ENCODE measurements at regions not wholly inside any gene's neighbourhood (a gene's known extent, or its start where the extent isn't known, plus 50 kb on each side); places are given as distances from the start of the nearest gene placed in this dataset.

GRCh38 chr12:97167598-97167997, 260.5 kb downstream of the NEDD1 start:
- Histone ChIP-seq H3K27ac (ENCODE audit: low read depth, low read length) (no peak overlapping the region), H3K27me3 (ENCODE audit: control insufficient read depth, insufficient read depth, low read length, poor library complexity, severe bottlenecking) (no peaks in the 10 kb centered on the region), H3K4me1 (ENCODE audit: control insufficient read depth, insufficient read depth, low read length) (peaks cover 2% of the 10 kb centered on the region), H3K36me3 (ENCODE audit: control insufficient read depth, insufficient read depth, low read length) (no peaks in the 10 kb centered on the region), H3K9me3 (ENCODE audit: control insufficient read depth, low read length) (no peaks in the 10 kb centered on the region), H3K4me3 (ENCODE audit: low read length) (no peak overlapping the region), H3K9ac (ENCODE audit: extremely low read depth, low read length, poor library complexity, severe bottlenecking) (no peak overlapping the region)
- Mint-ChIP-seq H3K27me3 (ENCODE audit: insufficient read depth) (no peaks in the 10 kb centered on the region), H3K4me3 (no peak overlapping the region), H3K4me1 (no peaks in the 10 kb centered on the region), H3K36me3 (ENCODE audit: low read depth) (no peaks in the 10 kb centered on the region), H3K9me3 (no peaks in the 10 kb centered on the region), H3K27ac (no peak overlapping the region)
- no peak for DNase-seq
- 86 to 91% methylated on average over 3 to 4 of the region's 4 CpGs for WGBS, 2 experiments (ENCODE audit: insufficient coverage in 1 of 2, insufficient read length in 1 of 2)
- TF ChIP-seq CTCF (conservative IDR thresholded peaks at IDR 0.05) = no peak

DNA sequence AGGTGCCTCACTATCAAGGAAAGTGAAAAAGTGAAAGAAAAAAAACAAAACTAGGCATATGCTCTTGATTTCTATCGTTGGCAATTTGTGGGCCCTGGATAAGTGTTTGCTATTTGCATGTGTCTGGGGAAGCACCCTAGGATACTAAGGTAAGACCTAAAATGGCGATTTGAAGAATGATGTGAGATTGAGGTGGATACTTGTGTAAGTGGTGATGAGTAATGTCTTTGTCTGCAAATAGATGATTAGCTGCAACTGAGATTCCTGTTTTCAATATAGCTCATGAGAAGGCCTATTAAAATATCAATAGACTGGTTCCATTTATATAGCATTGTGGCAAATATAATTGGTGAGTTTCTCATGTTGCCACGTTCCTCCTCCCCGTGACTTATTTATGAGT, 261.7 kb downstream of the NEDD1 start:
- no peaks in the 10 kb centered on the region for H3K27me3 Mint-ChIP-seq (ENCODE audit: insufficient read depth)
- no peak overlapping the region for H3K27ac ChIP-seq (ENCODE audit: low read depth, low read length)
- H3K36me3 ChIP-seq (ENCODE audit: control insufficient read depth, insufficient read depth, low read length) = no peaks in the 10 kb centered on the region
- peaks cover 3% of the 10 kb centered on the region for H3K4me1 Mint-ChIP-seq
- no peak for DNase-seq
- H3K27me3 ChIP-seq (ENCODE audit: control insufficient read depth, insufficient read depth, low read length, poor library complexity, severe bottlenecking) = no peaks in the 10 kb centered on the region
- no peaks in the 10 kb centered on the region for H3K9me3 Mint-ChIP-seq
- H3K9me3 ChIP-seq (ENCODE audit: control insufficient read depth, low read length) = no peaks in the 10 kb centered on the region
- WGBS, 2 experiments (ENCODE audit: insufficient coverage in 1 of 2, insufficient read length in 1 of 2) = 86% methylated on average over 2 to 4 of the region's 4 CpGs
- H3K4me3 Mint-ChIP-seq = no peak overlapping the region
- H3K4me1 ChIP-seq (ENCODE audit: control insufficient read depth, insufficient read depth, low read length) = no peaks in the 10 kb centered on the region
- TF ChIP-seq CTCF (conservative IDR thresholded peaks at IDR 0.05) = no peak
- no peak overlapping the region for H3K4me3 ChIP-seq (ENCODE audit: low read length)
- H3K36me3 Mint-ChIP-seq (ENCODE audit: low read depth) = no peaks in the 10 kb centered on the region
- H3K27ac Mint-ChIP-seq = no peak overlapping the region
- H3K9ac ChIP-seq (ENCODE audit: extremely low read depth, low read length, poor library complexity, severe bottlenecking) = no peak overlapping the region

DNA sequence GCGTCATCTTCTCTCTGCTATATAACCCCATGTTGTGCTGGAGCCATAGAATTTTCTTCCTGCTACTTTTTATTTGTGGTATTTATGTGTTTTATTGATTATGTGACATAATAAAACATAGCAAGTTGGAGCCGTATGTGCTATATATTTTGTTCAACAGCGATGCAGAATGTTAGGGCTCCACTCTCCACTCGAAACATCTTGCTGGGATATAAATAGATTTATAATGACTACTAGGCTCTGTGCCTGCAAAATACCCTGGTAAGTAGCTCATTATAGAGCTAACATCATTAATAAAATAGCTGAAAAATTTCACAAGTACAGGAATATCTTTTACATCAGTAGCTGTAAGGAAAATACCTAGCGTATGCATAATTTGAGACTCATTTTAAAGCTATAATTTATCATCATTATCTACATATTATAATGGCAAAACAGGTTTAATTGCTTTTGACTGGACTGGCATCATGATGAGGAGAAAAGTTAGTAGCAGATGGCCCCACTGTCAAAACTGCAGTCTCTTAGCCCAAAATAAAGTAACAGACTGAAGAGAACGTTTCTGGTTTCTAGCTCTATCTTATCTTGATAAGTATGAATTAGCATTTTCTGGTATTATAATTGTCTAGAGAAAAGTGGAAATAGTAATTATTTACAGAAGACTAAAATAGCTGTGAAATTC, 263.0 kb downstream of the NEDD1 start:
- Histone ChIP-seq H3K9ac (ENCODE audit: extremely low read depth, low read length, poor library complexity, severe bottlenecking) (no peak overlapping the region), H3K27ac (ENCODE audit: low read depth, low read length) (no peak overlapping the region), H3K4me1 (ENCODE audit: control insufficient read depth, insufficient read depth, low read length) (no peaks in the 10 kb centered on the region), H3K9me3 (ENCODE audit: control insufficient read depth, low read length) (no peaks in the 10 kb centered on the region), H3K4me3 (ENCODE audit: low read length) (no peak overlapping the region), H3K36me3 (ENCODE audit: control insufficient read depth, insufficient read depth, low read length) (no peaks in the 10 kb centered on the region), H3K27me3 (ENCODE audit: control insufficient read depth, insufficient read depth, low read length, poor library complexity, severe bottlenecking) (no peaks in the 10 kb centered on the region)
- no peaks in the 10 kb centered on the region for H3K36me3 Mint-ChIP-seq (ENCODE audit: low read depth)
- DNase-seq = no peak
- H3K4me1 Mint-ChIP-seq = peaks cover 3% of the 10 kb centered on the region
- H3K9me3 Mint-ChIP-seq = no peaks in the 10 kb centered on the region
- no peak for TF ChIP-seq CTCF (conservative IDR thresholded peaks at IDR 0.05)
- H3K4me3 Mint-ChIP-seq = no peak overlapping the region
- no peak overlapping the region for H3K27ac Mint-ChIP-seq
- WGBS, 2 experiments (ENCODE audit: insufficient coverage in 1 of 2, insufficient read length in 1 of 2) = 89 to 95% methylated on average over 4 to 6 of the region's 6 CpGs
- H3K27me3 Mint-ChIP-seq (ENCODE audit: insufficient read depth) = no peaks in the 10 kb centered on the region

Data from endodermal cell (in vitro differentiated cells).